Uterus (tissue), 2 donors: ENCODE measurements at regions not wholly inside any gene's neighbourhood (a gene's known extent, or its start where the extent isn't known, plus 50 kb on each side); places are given as distances from the start of the nearest gene placed in this dataset.

Experiments
- POLR2A ChIP-seq, 2 donors: fragments of 450-650 bp; IDR thresholded peaks; one replicate each; pipeline ENCODE4 v1.6.1; 2016; ENCODE audit warnings: antibody characterized with exemption in 2 of 2, mild to moderate bottlenecking in 1 of 2, moderate library complexity in 1 of 2
- TF ChIP-seq, protein P1 (sequence below), 4 experiments: fragments of 200-600 bp in 2 of 4; fragments of 450-650 bp in 2 of 4; sonication (generic) in 2 of 4; IDR thresholded peaks; one replicate each; pipeline ENCODE4 v1.5.1; 2016 to 2019; ENCODE audit warnings: antibody characterized with exemption in 4 of 4, mild to moderate bottlenecking in 2 of 4, moderate library complexity in 1 of 4

DNA sequence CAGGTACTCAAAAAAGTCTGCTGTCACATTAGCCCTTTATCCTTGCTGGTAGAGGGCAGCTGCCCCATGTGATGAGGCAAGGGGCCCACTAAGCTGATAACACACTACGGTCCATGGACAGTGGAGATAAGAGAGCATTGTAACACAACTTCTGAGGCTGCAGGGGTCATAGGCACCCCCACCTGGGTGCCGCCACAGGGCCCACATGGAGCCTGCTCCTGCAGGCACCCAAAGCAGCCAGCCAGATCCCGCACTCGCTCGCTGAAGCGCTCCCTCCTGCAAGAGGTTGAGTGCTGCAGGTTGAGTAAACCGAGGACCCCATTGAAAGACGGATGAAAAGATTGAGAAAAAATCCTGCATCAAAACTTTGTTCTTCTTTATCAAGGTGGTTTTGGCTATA lies 566.3 kb upstream of the NOVA1 start:
- TF ChIP-seq, protein P1, sequence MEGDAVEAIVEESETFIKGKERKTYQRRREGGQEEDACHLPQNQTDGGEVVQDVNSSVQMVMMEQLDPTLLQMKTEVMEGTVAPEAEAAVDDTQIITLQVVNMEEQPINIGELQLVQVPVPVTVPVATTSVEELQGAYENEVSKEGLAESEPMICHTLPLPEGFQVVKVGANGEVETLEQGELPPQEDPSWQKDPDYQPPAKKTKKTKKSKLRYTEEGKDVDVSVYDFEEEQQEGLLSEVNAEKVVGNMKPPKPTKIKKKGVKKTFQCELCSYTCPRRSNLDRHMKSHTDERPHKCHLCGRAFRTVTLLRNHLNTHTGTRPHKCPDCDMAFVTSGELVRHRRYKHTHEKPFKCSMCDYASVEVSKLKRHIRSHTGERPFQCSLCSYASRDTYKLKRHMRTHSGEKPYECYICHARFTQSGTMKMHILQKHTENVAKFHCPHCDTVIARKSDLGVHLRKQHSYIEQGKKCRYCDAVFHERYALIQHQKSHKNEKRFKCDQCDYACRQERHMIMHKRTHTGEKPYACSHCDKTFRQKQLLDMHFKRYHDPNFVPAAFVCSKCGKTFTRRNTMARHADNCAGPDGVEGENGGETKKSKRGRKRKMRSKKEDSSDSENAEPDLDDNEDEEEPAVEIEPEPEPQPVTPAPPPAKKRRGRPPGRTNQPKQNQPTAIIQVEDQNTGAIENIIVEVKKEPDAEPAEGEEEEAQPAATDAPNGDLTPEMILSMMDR (IDR thresholded peaks at IDR 0.05): no peak
- TF ChIP-seq POLR2A (IDR thresholded peaks at IDR 0.05): no peak
